ENCODE measurements at regions not wholly inside any gene's neighbourhood (a gene's known extent, or its start where the extent isn't known, plus 50 kb on each side); places are given as distances from the start of the nearest gene placed in this dataset.

GRCh38 chr18:3384664-3385563 is 65.1 kb upstream of the TGIF1 start:
- H3F3A ChIP-seq (ENCODE audit: insufficient read depth, low read length) = no peaks in the 10 kb centered on the region
- H3K9me2 ChIP-seq (ENCODE audit: low read depth, low read length) = no peaks in the 10 kb centered on the region
- no peaks in the 10 kb centered on the region for H4K20me1 ChIP-seq (ENCODE audit: insufficient read depth, low read length)
- no peaks in the 10 kb centered on the region for H3K79me2 ChIP-seq (ENCODE audit: insufficient read depth, low read length)
- H3K27ac ChIP-seq (ENCODE audit: low read depth, low read length, poor library complexity, severe bottlenecking) = no peak overlapping the region
- H3K9me3 ChIP-seq (ENCODE audit: low read length) = no peaks in the 10 kb centered on the region
- TF ChIP-seq EZH2 (IDR thresholded peaks at IDR 0.05; ENCODE audit: borderline replicate concordance, low read length) = no peak
- no peak for TF ChIP-seq CTCF (IDR thresholded peaks at IDR 0.05; ENCODE audit: low read length)
- H3K4me3 ChIP-seq (ENCODE audit: low read depth, low read length, poor library complexity, severe bottlenecking) = no peak overlapping the region
- peaks cover 12% of the 10 kb centered on the region for H3K4me1 ChIP-seq (ENCODE audit: insufficient read depth, low read length, severe bottlenecking)
- H3K36me3 ChIP-seq (ENCODE audit: insufficient read depth, low read length) = no peaks in the 10 kb centered on the region; the same call in 1 of the 2 replicates
- no peak overlapping the region; the same call in 1 of the 2 replicates for H3K9ac ChIP-seq (ENCODE audit: low read length)
- no peaks in the 10 kb centered on the region for H3K27me3 ChIP-seq (ENCODE audit: insufficient read depth, low read length)
- H3K4me2 ChIP-seq (ENCODE audit: low read length) = peak overlapping the region; percentile 47; the same call in 1 of the 2 replicates
- no peak overlapping the region for H2AFZ ChIP-seq (ENCODE audit: low read length)

GRCh38 chr18:3388323-3388722 is 61.6 kb upstream of the TGIF1 start:
- H3K9ac ChIP-seq (ENCODE audit: low read length) = no peak overlapping the region
- no peaks in the 10 kb centered on the region; the same call in 1 of the 2 replicates for H3K36me3 ChIP-seq (ENCODE audit: insufficient read depth, low read length)
- no peak overlapping the region for H3K27ac ChIP-seq (ENCODE audit: low read depth, low read length, poor library complexity, severe bottlenecking)
- no peaks in the 10 kb centered on the region for H3F3A ChIP-seq (ENCODE audit: insufficient read depth, low read length)
- no peak overlapping the region for H3K4me3 ChIP-seq (ENCODE audit: low read depth, low read length, poor library complexity, severe bottlenecking)
- H3K4me1 ChIP-seq (ENCODE audit: insufficient read depth, low read length, severe bottlenecking) = peaks cover 12% of the 10 kb centered on the region
- no peaks in the 10 kb centered on the region for H3K9me2 ChIP-seq (ENCODE audit: low read depth, low read length)
- no peaks in the 10 kb centered on the region for H3K27me3 ChIP-seq (ENCODE audit: insufficient read depth, low read length)
- H3K4me2 ChIP-seq (ENCODE audit: low read length) = no peak overlapping the region
- no peaks in the 10 kb centered on the region for H3K79me2 ChIP-seq (ENCODE audit: insufficient read depth, low read length)
- no peaks in the 10 kb centered on the region for H4K20me1 ChIP-seq (ENCODE audit: insufficient read depth, low read length)
- no peak overlapping the region for H2AFZ ChIP-seq (ENCODE audit: low read length)
- TF ChIP-seq CTCF (IDR thresholded peaks at IDR 0.05; ENCODE audit: low read length) = no peak
- no peak for TF ChIP-seq EZH2 (IDR thresholded peaks at IDR 0.05; ENCODE audit: borderline replicate concordance, low read length)
- H3K9me3 ChIP-seq (ENCODE audit: low read length) = no peaks in the 10 kb centered on the region

GRCh38 chr18:3388980-3389379 is 61.0 kb upstream of the TGIF1 start:
- Histone ChIP-seq H3K36me3 (ENCODE audit: insufficient read depth, low read length) (no peaks in the 10 kb centered on the region; the same call in 1 of the 2 replicates), H3F3A (ENCODE audit: insufficient read depth, low read length) (no peaks in the 10 kb centered on the region), H3K27ac (ENCODE audit: low read depth, low read length, poor library complexity, severe bottlenecking) (no peak overlapping the region), H3K9me2 (ENCODE audit: low read depth, low read length) (no peaks in the 10 kb centered on the region), H3K4me3 (ENCODE audit: low read depth, low read length, poor library complexity, severe bottlenecking) (no peak overlapping the region), H3K9me3 (ENCODE audit: low read length) (no peaks in the 10 kb centered on the region), H2AFZ (ENCODE audit: low read length) (no peak overlapping the region), H4K20me1 (ENCODE audit: insufficient read depth, low read length) (no peaks in the 10 kb centered on the region), H3K9ac (ENCODE audit: low read length) (no peak overlapping the region), H3K4me2 (ENCODE audit: low read length) (no peak overlapping the region), H3K4me1 (ENCODE audit: insufficient read depth, low read length, severe bottlenecking) (peaks cover 12% of the 10 kb centered on the region), H3K79me2 (ENCODE audit: insufficient read depth, low read length) (no peaks in the 10 kb centered on the region), H3K27me3 (ENCODE audit: insufficient read depth, low read length) (no peaks in the 10 kb centered on the region)
- TF ChIP-seq EZH2 (IDR thresholded peaks at IDR 0.05; ENCODE audit: borderline replicate concordance, low read length) = no peak
- TF ChIP-seq CTCF (IDR thresholded peaks at IDR 0.05; ENCODE audit: low read length) = no peak

Measured in OCI-LY1 (cell line).